Naive thymus-derived CD4-positive, alpha-beta T cell (primary cell): ENCODE measurements at regions not wholly inside any gene's neighbourhood (a gene's known extent, or its start where the extent isn't known, plus 50 kb on each side); places are given as distances from the start of the nearest gene placed in this dataset.

Source experiments
- ATAC-seq: fragments of 150-1000 bp; cut with Tn5 transposase; 2 replicates; pipeline ENCODE4 v1.10.0; 2021; ENCODE audit warnings: mild to moderate bottlenecking, moderate library complexity
- CTCF ChIA-PET: fragments of 350-600 bp; sonication (Branson Sonifier 250); formaldehyde crosslinking; loops from one replicate; lab custom pipeline; 2021; ENCODE audit warnings: antibody characterized with exemption; lab: Charles Lee
- POLR2A ChIA-PET: fragments of 350-600 bp; sonication (Branson Sonifier 250); formaldehyde crosslinking; loops from one replicate; lab custom pipeline; 2021; ENCODE audit warnings: antibody characterized with exemption, inconsistent platforms; lab: Charles Lee
- DNase-seq, 9 donors: peaks; one replicate each; pipeline versions ENCODE4 v3.0.0 to v3.0.0-alpha.2; 2020 to 2022; ENCODE audit warnings: mixed read lengths in 1 of 9
- H3K27ac ChIP-seq: one replicate; pipeline ENCODE4 v1.7.0; 2013; ENCODE audit warnings: mild to moderate bottlenecking, low read depth, low read length, moderate library complexity
- H3K27me3 ChIP-seq, 2 donors: one replicate each; pipeline ENCODE4 v1.7.0; 2013; ENCODE audit warnings: low read length in 2 of 2, mild to moderate bottlenecking in 2 of 2, moderate library complexity in 2 of 2; ENCODE audit not compliant: control insufficient read depth in 2 of 2, insufficient read depth in 2 of 2
- H3K36me3 ChIP-seq, 3 experiments: 1 replicate in 2 of 3; 2 replicates in 1 of 3; pipeline ENCODE4 v1.7.0; 2013; ENCODE audit warnings: low read length in 3 of 3, mild to moderate bottlenecking in 3 of 3, moderate library complexity in 1 of 3; ENCODE audit not compliant: insufficient read depth in 3 of 3, control insufficient read depth in 2 of 3
- H3K4me1 ChIP-seq, 2 donors: one replicate each; pipeline ENCODE4 v1.7.0; 2013; ENCODE audit warnings: low read length in 2 of 2, mild to moderate bottlenecking in 2 of 2, moderate library complexity in 1 of 2; ENCODE audit not compliant: control insufficient read depth in 2 of 2, insufficient read depth in 2 of 2
- H3K4me3 ChIP-seq: 2 replicates; pipeline ENCODE4 v1.7.0; 2013; ENCODE audit warnings: mild to moderate bottlenecking, low read length
- H3K9me3 ChIP-seq, 3 experiments: 1 replicate in 2 of 3; 2 replicates in 1 of 3; pipeline ENCODE4 v1.7.0; 2013; ENCODE audit warnings: low read length in 3 of 3; ENCODE audit not compliant: control insufficient read depth in 2 of 3
- H3K27ac Mint-ChIP-seq, 9 donors: one replicate each; pipeline ENCODE4 v1.8.0; 2020 to 2022; ENCODE audit warnings: mixed read lengths in 9 of 9, mild to moderate bottlenecking in 8 of 9, moderate library complexity in 5 of 9, inconsistent platforms in 2 of 9
- H3K27me3 Mint-ChIP-seq, 5 donors: one replicate each; pipeline ENCODE4 v1.8.0; 2021 to 2022; ENCODE audit warnings: mixed read lengths in 5 of 5, mild to moderate bottlenecking in 1 of 5
- H3K36me3 Mint-ChIP-seq, 5 donors: one replicate each; pipeline ENCODE4 v1.8.0; 2020 to 2022; ENCODE audit warnings: mixed read lengths in 5 of 5, mild to moderate bottlenecking in 3 of 5, inconsistent platforms in 1 of 5
- H3K4me1 Mint-ChIP-seq, 7 donors: one replicate each; pipeline ENCODE4 v1.8.0; 2020 to 2022; ENCODE audit warnings: mixed read lengths in 7 of 7, mild to moderate bottlenecking in 3 of 7, inconsistent platforms in 1 of 7
- H3K4me3 Mint-ChIP-seq, 10 donors: one replicate each; pipeline ENCODE4 v1.8.0; 2020 to 2022; ENCODE audit warnings: mild to moderate bottlenecking in 10 of 10, mixed read lengths in 10 of 10, moderate library complexity in 6 of 10, inconsistent platforms in 2 of 10
- H3K9me3 Mint-ChIP-seq, 11 donors: one replicate each; pipeline ENCODE4 v1.8.0; 2020 to 2022; ENCODE audit warnings: mixed read lengths in 11 of 11, mild to moderate bottlenecking in 4 of 11, inconsistent platforms in 1 of 11, moderate library complexity in 1 of 11
- intact Hi-C, 2 donors: fragments of 100-400 bp; cut with micrococcal nuclease; formaldehyde crosslinking; loops; one replicate each; pipeline ENCODE4 v1.15.1; 2023

GRCh38 chr7:152905949-152906348 is 146.4 kb downstream of the ACTR3B start:
- Histone ChIP-seq H3K4me3 (no peak overlapping the region), H3K36me3 (no peaks in the 10 kb centered on the region), H3K27me3 (no peaks in the 10 kb centered on the region), H3K9me3 (no peaks in the 10 kb centered on the region), H3K4me1 (no peaks in the 10 kb centered on the region), H3K27ac (no peak overlapping the region)
- POLR2A ChIA-PET = no interaction called here
- intact Hi-C loops = no loop called here
- CTCF ChIA-PET = no interaction called here
- no peaks in the 10 kb centered on the region for H3K4me1 Mint-ChIP-seq
- ATAC-seq (no peak), DNase-seq (no peak)
- peak overlapping the region in 1 of 9 donors; percentile 14 for H3K27ac Mint-ChIP-seq
- H3K36me3 Mint-ChIP-seq = peaks cover 0 to 2% (median 0%) of the 10 kb centered on the region in 5 donors
- H3K9me3 Mint-ChIP-seq = peaks cover 0 to 3% (median 0%) of the 10 kb centered on the region in 11 donors
- no peaks in the 10 kb centered on the region for H3K27me3 Mint-ChIP-seq
- H3K4me3 Mint-ChIP-seq = no peak overlapping the region

- POLR2A ChIA-PET = no interaction called here
- H3K27me3 Mint-ChIP-seq = no peaks in the 10 kb centered on the region
- intact Hi-C loops = no loop called here
- H3K4me1 Mint-ChIP-seq = no peaks in the 10 kb centered on the region
- H3K4me1 ChIP-seq = no peaks in the 10 kb centered on the region
- H3K4me3 Mint-ChIP-seq = no peak overlapping the region
- ATAC-seq (no peak), DNase-seq (no peak)
- CTCF ChIA-PET = no interaction called here
- H3K9me3 Mint-ChIP-seq = no peaks in the 10 kb centered on the region
- H3K9me3 ChIP-seq = no peaks in the 10 kb centered on the region
- H3K27ac ChIP-seq = no peak overlapping the region
- H3K27ac Mint-ChIP-seq = no peak overlapping the region
- no peaks in the 10 kb centered on the region for H3K27me3 ChIP-seq
- no peak overlapping the region for H3K4me3 ChIP-seq
- H3K36me3 Mint-ChIP-seq = no peaks in the 10 kb centered on the region
- no peaks in the 10 kb centered on the region for H3K36me3 ChIP-seq
These were observed 147.7 kb downstream of the ACTR3B start for GRCh38 chr7:152907042-152907761.

DNA sequence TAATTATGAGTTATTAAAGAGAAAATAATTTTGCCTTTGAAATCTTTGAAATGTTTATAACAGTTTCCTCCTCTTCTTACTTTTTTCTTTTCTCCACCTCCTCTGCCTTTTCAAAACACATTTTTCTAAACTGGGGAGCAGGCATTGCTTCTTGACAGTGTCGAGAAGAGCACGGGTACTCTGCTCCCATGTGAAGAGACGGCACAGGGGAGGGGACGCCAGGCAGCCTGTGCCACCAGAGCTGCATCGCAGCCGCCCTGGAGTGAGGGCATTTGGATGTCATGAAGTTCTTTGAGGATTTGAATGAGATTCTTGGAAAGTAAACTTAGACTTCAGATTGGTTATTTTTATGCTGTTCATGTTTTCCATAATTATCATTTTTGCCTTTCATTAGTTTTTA is 149.7 kb downstream of the ACTR3B start:
- no peak for ATAC-seq
- no peak for DNase-seq

DNA sequence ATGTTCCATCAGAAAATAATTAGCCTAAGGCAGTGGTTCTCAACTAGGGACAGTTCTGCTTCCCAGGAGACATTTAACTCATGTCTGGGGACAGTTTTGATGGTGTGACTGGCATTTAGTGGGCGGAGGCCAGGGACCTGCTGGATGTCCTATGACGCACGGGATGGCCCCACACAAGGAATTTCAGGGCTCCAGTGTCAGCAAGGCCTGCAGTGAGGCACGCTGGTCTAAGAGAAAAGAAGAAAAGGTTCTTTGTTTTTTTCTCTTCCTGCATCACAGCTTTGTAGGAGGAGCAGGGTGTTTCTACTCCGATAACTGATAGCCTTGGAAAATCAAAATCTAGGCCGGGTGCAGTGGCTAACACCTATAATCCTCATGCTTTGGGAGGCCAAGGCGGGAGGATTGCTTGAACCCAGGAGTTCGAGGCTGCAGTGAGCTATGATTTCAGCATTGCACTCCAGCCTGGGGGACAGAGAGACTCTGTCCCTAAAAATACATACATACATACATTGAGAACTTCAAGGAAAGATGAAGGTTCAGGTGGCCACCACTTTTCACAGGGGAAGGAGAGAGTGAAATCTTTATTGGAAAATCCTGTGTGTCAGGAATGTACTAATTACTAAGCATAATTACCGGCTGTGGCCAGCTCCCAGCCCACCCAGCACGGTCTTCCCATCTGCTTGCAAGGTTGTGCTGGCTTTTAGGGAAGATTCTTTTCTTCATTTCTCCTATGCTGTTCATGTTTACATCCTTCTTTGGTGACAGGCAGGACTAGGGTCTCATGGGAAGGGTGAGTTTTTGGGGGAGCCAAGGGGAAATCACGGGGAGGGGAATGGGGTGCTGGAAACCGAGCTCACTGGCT is 150.4 kb downstream of the ACTR3B start:
- H3K36me3 Mint-ChIP-seq = no peaks in the 10 kb centered on the region
- no peaks in the 10 kb centered on the region for H3K9me3 Mint-ChIP-seq
- no peak overlapping the region for H3K4me3 Mint-ChIP-seq
- no peaks in the 10 kb centered on the region for H3K9me3 ChIP-seq
- intact Hi-C loops = no loop called here
- H3K4me1 ChIP-seq = no peaks in the 10 kb centered on the region
- H3K4me1 Mint-ChIP-seq = no peaks in the 10 kb centered on the region
- H3K4me3 ChIP-seq = no peak overlapping the region
- DNase-seq = no peak
- H3K27me3 Mint-ChIP-seq = no peaks in the 10 kb centered on the region
- no peak for ATAC-seq
- ChIA-PET POLR2A (no interaction called here), CTCF (no interaction called here)
- no peaks in the 10 kb centered on the region for H3K27me3 ChIP-seq
- no peak overlapping the region for H3K27ac ChIP-seq
- peak overlapping the region in 1 of 9 donors; percentile 12 for H3K27ac Mint-ChIP-seq
- no peaks in the 10 kb centered on the region for H3K36me3 ChIP-seq

More for the DNA sequence above, 149.7 kb downstream of the ACTR3B start:
- Mint-ChIP-seq H3K4me3 (no peak overlapping the region), H3K9me3 (no peaks in the 10 kb centered on the region), H3K27me3 (no peaks in the 10 kb centered on the region), H3K4me1 (no peaks in the 10 kb centered on the region), H3K36me3 (no peaks in the 10 kb centered on the region), H3K27ac (no peak overlapping the region)
- no peaks in the 10 kb centered on the region for H3K27me3 ChIP-seq
- intact Hi-C loops = no loop called here
- no peak overlapping the region for H3K27ac ChIP-seq
- H3K4me3 ChIP-seq = no peak overlapping the region
- no peaks in the 10 kb centered on the region for H3K36me3 ChIP-seq
- ChIA-PET CTCF (no interaction called here), POLR2A (no interaction called here)
- no peaks in the 10 kb centered on the region for H3K9me3 ChIP-seq
- H3K4me1 ChIP-seq = no peaks in the 10 kb centered on the region

- no peak overlapping the region for H3K27ac Mint-ChIP-seq
- H3K9me3 ChIP-seq = no peaks in the 10 kb centered on the region
- intact Hi-C loops = no loop called here
- H3K27me3 Mint-ChIP-seq = no peaks in the 10 kb centered on the region
- no peaks in the 10 kb centered on the region for H3K4me1 Mint-ChIP-seq
- no peak overlapping the region for H3K27ac ChIP-seq
- ATAC-seq = no peak
- POLR2A ChIA-PET = no interaction called here
- no peaks in the 10 kb centered on the region for H3K36me3 Mint-ChIP-seq
- H3K4me3 ChIP-seq = no peak overlapping the region
- CTCF ChIA-PET = no interaction called here
- no peaks in the 10 kb centered on the region for H3K27me3 ChIP-seq
- no peak for DNase-seq
- H3K36me3 ChIP-seq = no peaks in the 10 kb centered on the region
- H3K9me3 Mint-ChIP-seq = no peaks in the 10 kb centered on the region
- no peak overlapping the region for H3K4me3 Mint-ChIP-seq
- no peaks in the 10 kb centered on the region for H3K4me1 ChIP-seq
These were observed 151.1 kb downstream of the ACTR3B start for GRCh38 chr7:152910545-152911225.

GRCh38 chr7:152911226-152911560 is 151.6 kb downstream of the ACTR3B start:
- Mint-ChIP-seq H3K27me3 (no peaks in the 10 kb centered on the region), H3K27ac (no peak overlapping the region), H3K9me3 (no peaks in the 10 kb centered on the region), H3K36me3 (no peaks in the 10 kb centered on the region), H3K4me3 (no peak overlapping the region), H3K4me1 (no peaks in the 10 kb centered on the region)
- Histone ChIP-seq H3K4me3 (no peak overlapping the region), H3K9me3 (no peaks in the 10 kb centered on the region), H3K4me1 (no peaks in the 10 kb centered on the region), H3K27me3 (no peaks in the 10 kb centered on the region), H3K36me3 (no peaks in the 10 kb centered on the region), H3K27ac (no peak overlapping the region)
- ATAC-seq = no peak
- DNase-seq = no peak
- intact Hi-C loops = no loop called here
- POLR2A ChIA-PET = no interaction called here
- CTCF ChIA-PET = no interaction called here
